Right ventricle myocardium inferior (tissue), 1 donor: ENCODE measurements at regions not wholly inside any gene's neighbourhood (a gene's known extent, or its start where the extent isn't known, plus 50 kb on each side); places are given as distances from the start of the nearest gene placed in this dataset.
A peak's percentile ranks its signal among the peaks of the same experiment; 100 is the strongest.
"Not testable (repeated sequence)": the region's sequence is repeated elsewhere in the genome, so short reads cannot be mapped to it uniquely, and the experiment has no call there.

Source experiments
- ATAC-seq: fragments of 200-7000 bp; cut with Tn5 transposase; one replicate; pipeline ENCODE4 v1.9.1; 2020; ENCODE audit warnings: mild to moderate bottlenecking, moderate library complexity
- DNase-seq: peaks from one replicate; pipeline ENCODE4 v3.0.0; 2021; ENCODE audit errors: missing footprints
- intact Hi-C: fragments of 100-400 bp; cut with DNase I; formaldehyde crosslinking; loops from one replicate; pipeline ENCODE4 v1.11.0; 2022
- donor health status: DM: no; HTN: yes; CAD: no; lungs with severe emphysema.

- DNase-seq (no peak), ATAC-seq (no peak)
- intact Hi-C loops: no loop called here
Observed at GRCh38 chr2:67599561-67599960, 202.4 kb downstream of the ETAA1 start.

GRCh38 chr2:67600222-67600871 is 203.2 kb downstream of the ETAA1 start:
- DNase-seq: no peak
- ATAC-seq: no peak
- intact Hi-C loops: no loop called here

GRCh38 chr2:67600946-67601345 is 203.8 kb downstream of the ETAA1 start:
- no peak for ATAC-seq
- DNase-seq: no peak
- intact Hi-C loops: no loop called here

GRCh38 chr2:67604360-67604759 is 207.2 kb downstream of the ETAA1 start:
- intact Hi-C loops: no loop called here
- DNase-seq: no peak
- no peak for ATAC-seq

GRCh38 chr2:67612576-67613042 is 215.5 kb downstream of the ETAA1 start:
- intact Hi-C loops: no loop called here
- ATAC-seq (peak; percentile 23), DNase-seq (no peak)

GRCh38 chr2:67613227-67613626 is 216.1 kb downstream of the ETAA1 start:
- intact Hi-C loops: no loop called here
- no peak for DNase-seq
- no peak for ATAC-seq

- intact Hi-C loops: no loop called here
- DNase-seq (no peak), ATAC-seq (no peak)
Observed at GRCh38 chr2:67614454-67614853, 217.3 kb downstream of the ETAA1 start.

GRCh38 chr2:67616749-67617148 is 219.6 kb downstream of the ETAA1 start:
- intact Hi-C loops: no loop called here
- DNase-seq: peak; percentile 54
- peak; percentile 82 for ATAC-seq

GRCh38 chr2:67619204-67619603 is 222.1 kb downstream of the ETAA1 start:
- intact Hi-C loops: no loop called here
- no peak for ATAC-seq

GRCh38 chr2:67623741-67624140 is 226.6 kb downstream of the ETAA1 start:
- ATAC-seq, intact Hi-C loops, DNase-seq: not testable (repeated sequence)

More at GRCh38 chr2:67619204-67619603, 222.1 kb downstream of the ETAA1 start:
- DNase-seq: no peak

- ATAC-seq (peak; percentile 48), DNase-seq (no peak)
- intact Hi-C loops: no loop called here
Observed at GRCh38 chr2:67625178-67625577, 228.0 kb downstream of the ETAA1 start.

- DNase-seq (no peak), ATAC-seq (no peak)
- intact Hi-C loops: no loop called here
Observed at GRCh38 chr2:67625690-67626475, 228.8 kb downstream of the ETAA1 start.

GRCh38 chr2:67626656-67627055 is 229.5 kb downstream of the ETAA1 start:
- DNase-seq (no peak), ATAC-seq (no peak)
- intact Hi-C loops: no loop called here

- no peak for DNase-seq
- intact Hi-C loops: no loop called here
- ATAC-seq: no peak
Observed at GRCh38 chr2:67627456-67628207, 230.5 kb downstream of the ETAA1 start.

GRCh38 chr2:67628892-67629291 is 231.8 kb downstream of the ETAA1 start:
- ATAC-seq (no peak), DNase-seq (no peak)
- intact Hi-C loops: no loop called here

GRCh38 chr2:67631483-67631882 is 234.3 kb downstream of the ETAA1 start:
- no peak for ATAC-seq
- intact Hi-C loops: no loop called here
- no peak for DNase-seq

- DNase-seq (no peak), ATAC-seq (peak; percentile 80)
- intact Hi-C loops: no loop called here
Observed at GRCh38 chr2:67633212-67633856, 236.2 kb downstream of the ETAA1 start.

GRCh38 chr2:67638146-67638545 is 241.0 kb downstream of the ETAA1 start:
- DNase-seq: no peak
- intact Hi-C loops: no loop called here
- ATAC-seq: peak; percentile 49
